Right ventricle myocardium superior (tissue), 1 donor: ENCODE measurements at regions not wholly inside any gene's neighbourhood (a gene's known extent, or its start where the extent isn't known, plus 50 kb on each side); places are given as distances from the start of the nearest gene placed in this dataset.
"Not testable (repeated sequence)": the region's sequence is repeated elsewhere in the genome, so short reads cannot be mapped to it uniquely, and the experiment has no call there.

ENCODE experiments used
- ATAC-seq: fragments of 200-7000 bp; cut with Tn5 transposase; one replicate; pipeline ENCODE4 v1.9.1; 2020; ENCODE audit warnings: mild to moderate bottlenecking; ENCODE audit not compliant: poor library complexity
- DNase-seq: peaks from one replicate; pipeline ENCODE4 v3.0.0-alpha.2; 2020
- intact Hi-C: fragments of 100-400 bp; cut with DNase I; formaldehyde crosslinking; loops from one replicate; pipeline ENCODE4 v1.11.2; 2022
- donor health status: DM: no; HTN: yes; CAD: no; lungs with severe emphysema.

GRCh38 chr20:19125508-19125907 lies 86.9 kb upstream of the SLC24A3 start:
- DNase-seq (no peak), ATAC-seq (no peak)
- intact Hi-C loops = no loop called here

- intact Hi-C loops = no loop called here
- no peak for DNase-seq
- no peak for ATAC-seq
Observed at GRCh38 chr20:19129306-19129705, 83.1 kb upstream of the SLC24A3 start.

GRCh38 chr20:19129976-19130612 lies 82.3 kb upstream of the SLC24A3 start:
- intact Hi-C loops = no loop called here
- DNase-seq (no peak), ATAC-seq (no peak)

GRCh38 chr20:19130613-19130984 lies 81.8 kb upstream of the SLC24A3 start:
- intact Hi-C loops = no loop called here
- no peak for DNase-seq

GRCh38 chr20:19137641-19138040 lies 74.8 kb upstream of the SLC24A3 start:
- DNase-seq = no peak
- no peak for ATAC-seq
- intact Hi-C loops = no loop called here

More at GRCh38 chr20:19130613-19130984, 81.8 kb upstream of the SLC24A3 start:
- ATAC-seq = no peak

GRCh38 chr20:19138758-19139157 lies 73.7 kb upstream of the SLC24A3 start:
- intact Hi-C loops = no loop called here
- ATAC-seq = no peak
- no peak for DNase-seq

GRCh38 chr20:19139584-19139983 lies 72.9 kb upstream of the SLC24A3 start:
- intact Hi-C loops, DNase-seq, ATAC-seq: not testable (repeated sequence)

- intact Hi-C loops = no loop called here
- DNase-seq (no peak), ATAC-seq (no peak)
Observed at GRCh38 chr20:19141998-19142397, 70.4 kb upstream of the SLC24A3 start.

GRCh38 chr20:19143890-19144289 lies 68.6 kb upstream of the SLC24A3 start:
- ATAC-seq = no peak
- intact Hi-C loops = no loop called here
- DNase-seq = no peak

- DNase-seq (no peak), ATAC-seq (no peak)
- intact Hi-C loops = no loop called here
Observed at GRCh38 chr20:19161336-19161735, 51.1 kb upstream of the SLC24A3 start.
